ENCODE measurements at regions not wholly inside any gene's neighbourhood (a gene's known extent, or its start where the extent isn't known, plus 50 kb on each side); places are given as distances from the start of the nearest gene placed in this dataset.
"Not testable (repeated sequence)": the region's sequence is repeated elsewhere in the genome, so short reads cannot be mapped to it uniquely, and the experiment has no call there.

GRCh38 chr4:121616449-121616848 lies 80.3 kb downstream of the ANXA5 start:
- DNase-seq (ENCODE audit: low read depth) = not testable (repeated sequence)

- DNase-seq (ENCODE audit: low read depth) = no peak
These were observed 82.7 kb downstream of the ANXA5 start for GRCh38 chr4:121614101-121614500.

GRCh38 chr4:121599049-121599448 lies 97.7 kb downstream of the ANXA5 start:
- DNase-seq (ENCODE audit: low read depth) = no peak

GRCh38 chr4:121597346-121597934 lies 99.3 kb downstream of the ANXA5 start:
- DNase-seq (ENCODE audit: low read depth) = no peak

GRCh38 chr4:121594796-121595526 lies 101.8 kb downstream of the ANXA5 start:
- DNase-seq (ENCODE audit: low read depth) = no peak

GRCh38 chr4:121593760-121594159 lies 103.0 kb downstream of the ANXA5 start:
- no peak for DNase-seq (ENCODE audit: low read depth)

- not testable (repeated sequence) for DNase-seq (ENCODE audit: low read depth)
These were observed 104.5 kb downstream of the ANXA5 start for GRCh38 chr4:121592257-121592656.

- DNase-seq (ENCODE audit: low read depth) = no peak
These were observed 111.9 kb downstream of the ANXA5 start for GRCh38 chr4:121584836-121585235.

GRCh38 chr4:121583396-121583795 lies 113.4 kb downstream of the ANXA5 start:
- no peak for DNase-seq (ENCODE audit: low read depth)

- no peak for DNase-seq (ENCODE audit: low read depth)
These were observed 114.5 kb downstream of the ANXA5 start for GRCh38 chr4:121582296-121582695.

- not testable (repeated sequence) for DNase-seq (ENCODE audit: low read depth)
These were observed 121.4 kb downstream of the ANXA5 start for GRCh38 chr4:121575392-121575791.

- DNase-seq (ENCODE audit: low read depth) = no peak
These were observed 122.2 kb downstream of the ANXA5 start for GRCh38 chr4:121574618-121575017.

- DNase-seq (ENCODE audit: low read depth) = no peak
These were observed 129.0 kb downstream of the ANXA5 start for GRCh38 chr4:121567748-121568147.

GRCh38 chr4:121564840-121565375 lies 131.9 kb downstream of the ANXA5 start:
- DNase-seq (ENCODE audit: low read depth) = no peak

- no peak for DNase-seq (ENCODE audit: low read depth)
These were observed 134.0 kb downstream of the ANXA5 start for GRCh38 chr4:121562811-121563210.

- no peak for DNase-seq (ENCODE audit: low read depth)
These were observed 141.3 kb downstream of the ANXA5 start for GRCh38 chr4:121555315-121556107.

- no peak for DNase-seq (ENCODE audit: low read depth)
These were observed 142.4 kb downstream of the ANXA5 start for GRCh38 chr4:121554382-121554781.

GRCh38 chr4:121551881-121552280 lies 144.9 kb downstream of the ANXA5 start:
- DNase-seq (ENCODE audit: low read depth) = no peak

- DNase-seq (ENCODE audit: low read depth) = no peak
These were observed 145.5 kb downstream of the ANXA5 start for GRCh38 chr4:121551271-121551670.

- no peak for DNase-seq (ENCODE audit: low read depth)
These were observed 155.1 kb downstream of the ANXA5 start for GRCh38 chr4:121541696-121542095.

GRCh38 chr4:121535351-121535750 lies 154.5 kb upstream of the QRFPR start:
- no peak for DNase-seq (ENCODE audit: low read depth)

- no peak for DNase-seq (ENCODE audit: low read depth)
These were observed 153.4 kb upstream of the QRFPR start for GRCh38 chr4:121534187-121534586.

GRCh38 chr4:121526509-121526908 lies 145.7 kb upstream of the QRFPR start:
- DNase-seq (ENCODE audit: low read depth) = no peak
